ENCODE measurements at regions not wholly inside any gene's neighbourhood (a gene's known extent, or its start where the extent isn't known, plus 50 kb on each side); places are given as distances from the start of the nearest gene placed in this dataset.

- no peak for DNase-seq (ENCODE audit: low spot score)
Observed at GRCh38 chr2:220915092-220915623, 656.9 kb downstream of the EPHA4 start.

GRCh38 chr2:220916931-220917330, 655.2 kb downstream of the EPHA4 start:
- no peak for DNase-seq (ENCODE audit: low spot score)

- no peak for DNase-seq (ENCODE audit: low spot score)
Observed at GRCh38 chr2:220930271-220931076, 641.6 kb downstream of the EPHA4 start.

GRCh38 chr2:220931491-220931890, 640.6 kb downstream of the EPHA4 start:
- DNase-seq (ENCODE audit: low spot score): no peak

GRCh38 chr2:220932041-220932440, 640.1 kb downstream of the EPHA4 start:
- DNase-seq (ENCODE audit: low spot score): no peak

GRCh38 chr2:220935789-220936321, 636.2 kb downstream of the EPHA4 start:
- DNase-seq (ENCODE audit: low spot score): no peak

- DNase-seq (ENCODE audit: low spot score): no peak
Observed at GRCh38 chr2:220936641-220937197, 635.4 kb downstream of the EPHA4 start.

- DNase-seq (ENCODE audit: low spot score): no peak
Observed at GRCh38 chr2:220937245-220937644, 634.9 kb downstream of the EPHA4 start.

GRCh38 chr2:220940646-220941045, 631.5 kb downstream of the EPHA4 start:
- no peak for DNase-seq (ENCODE audit: low spot score)

GRCh38 chr2:220941683-220942082, 630.4 kb downstream of the EPHA4 start:
- no peak for DNase-seq (ENCODE audit: low spot score)

GRCh38 chr2:220946552-220946951, 625.6 kb downstream of the EPHA4 start:
- DNase-seq (ENCODE audit: low spot score): no peak

- no peak for DNase-seq (ENCODE audit: low spot score)
Observed at GRCh38 chr2:220948579-220948978, 623.5 kb downstream of the EPHA4 start.

GRCh38 chr2:220949466-220949865, 622.6 kb downstream of the EPHA4 start:
- no peak for DNase-seq (ENCODE audit: low spot score)

GRCh38 chr2:220955776-220956175, 616.3 kb downstream of the EPHA4 start:
- no peak for DNase-seq (ENCODE audit: low spot score)

GRCh38 chr2:220956429-220956828, 615.7 kb downstream of the EPHA4 start:
- no peak for DNase-seq (ENCODE audit: low spot score)

GRCh38 chr2:220959391-220959802, 612.7 kb downstream of the EPHA4 start:
- no peak for DNase-seq (ENCODE audit: low spot score)

GRCh38 chr2:220961143-220961860, 610.8 kb downstream of the EPHA4 start:
- DNase-seq (ENCODE audit: low spot score): no peak

- DNase-seq (ENCODE audit: low spot score): no peak
Observed at GRCh38 chr2:220962556-220962955, 609.5 kb downstream of the EPHA4 start.

GRCh38 chr2:220963076-220963475, 609.0 kb downstream of the EPHA4 start:
- DNase-seq (ENCODE audit: low spot score): no peak

- DNase-seq (ENCODE audit: low spot score): no peak
Observed at GRCh38 chr2:220963930-220964329, 608.2 kb downstream of the EPHA4 start.

GRCh38 chr2:220966636-220967035, 605.5 kb downstream of the EPHA4 start:
- no peak for DNase-seq (ENCODE audit: low spot score)

GRCh38 chr2:220969348-220969747, 602.8 kb downstream of the EPHA4 start:
- DNase-seq (ENCODE audit: low spot score): no peak

Data from CD4-positive, alpha-beta T cell treated with Interleukin-6 at 100 ng/mL for 8 hours (primary cell).